GM21381 (cell line): ENCODE measurements at regions not wholly inside any gene's neighbourhood (a gene's known extent, or its start where the extent isn't known, plus 50 kb on each side); places are given as distances from the start of the nearest gene placed in this dataset.

Experiments
- ATAC-seq: cut with Tn5 transposase; IDR thresholded peaks from one replicate; pipeline ENCODE4 v1.9.1; 2021; ENCODE audit warnings: mild to moderate bottlenecking, moderate library complexity; ENCODE audit not compliant: unreplicated experiment

DNA sequence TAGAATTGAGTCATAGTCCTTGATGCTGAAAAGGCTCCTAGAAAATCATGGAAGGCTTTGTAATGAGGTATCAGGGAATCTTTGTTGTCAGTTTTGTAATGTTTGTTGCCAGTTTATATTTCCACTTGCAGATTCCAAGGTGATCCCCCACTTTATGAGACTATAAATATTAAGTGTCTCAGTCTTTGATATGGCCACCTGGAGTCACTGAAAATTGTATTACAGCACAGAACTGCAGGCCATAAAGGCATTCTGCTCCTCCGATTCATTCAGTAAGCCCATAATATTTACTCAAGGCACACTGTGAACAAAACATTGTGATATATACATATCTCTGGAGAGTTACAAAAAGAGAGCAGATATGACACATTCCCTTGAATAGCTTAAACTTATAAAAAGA is 457.8 kb upstream of the ZNF385D start:
- no peak for ATAC-seq

- ATAC-seq: no peak
Observed at GRCh38 chr3:22209578-22209977, 458.6 kb upstream of the ZNF385D start.

GRCh38 chr3:22210693-22211092 is 459.7 kb upstream of the ZNF385D start:
- no peak for ATAC-seq

DNA sequence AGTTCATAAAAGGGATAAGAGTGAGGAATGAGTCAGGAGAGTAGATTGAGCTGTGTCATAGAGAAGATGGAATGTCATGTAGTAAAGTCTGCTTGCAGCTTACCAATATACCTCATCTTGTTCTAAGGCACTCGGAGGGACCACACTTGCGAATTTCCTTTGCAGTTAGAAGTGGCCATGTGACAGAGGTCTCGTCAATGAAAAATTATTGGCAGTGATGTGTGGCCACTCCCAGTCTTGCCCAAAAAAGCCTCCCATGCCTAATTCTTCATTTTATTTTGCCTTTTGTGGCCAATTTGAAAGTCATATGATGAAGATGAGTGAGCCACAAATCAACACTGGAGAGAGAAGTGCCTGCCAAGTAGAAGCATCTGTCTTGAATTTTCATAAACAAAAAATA is 465.6 kb upstream of the ZNF385D start:
- ATAC-seq: no peak

GRCh38 chr3:22225161-22225560 is 474.2 kb upstream of the ZNF385D start:
- ATAC-seq: no peak

- no peak for ATAC-seq
Observed at GRCh38 chr3:22228705-22229104, 477.7 kb upstream of the ZNF385D start.

DNA sequence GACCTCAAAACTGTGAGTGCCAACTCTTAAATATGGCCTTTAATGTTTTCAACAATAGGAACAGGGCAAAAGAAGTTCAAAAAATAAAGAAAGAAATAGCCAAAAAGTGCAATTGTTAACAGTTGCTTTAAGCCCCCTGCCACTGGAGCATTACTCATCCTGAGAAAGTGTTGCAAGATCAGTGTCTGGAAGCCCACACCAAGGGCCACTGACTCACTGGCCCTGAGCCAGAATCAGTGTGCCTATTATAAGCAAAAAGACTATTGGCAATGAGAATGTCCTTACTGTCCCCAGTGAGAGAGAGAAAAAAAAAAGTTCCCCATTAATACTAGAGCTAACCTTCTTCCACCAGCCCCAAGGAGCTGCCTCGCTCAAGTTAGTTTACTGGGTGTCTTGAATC is 480.1 kb upstream of the ZNF385D start:
- no peak for ATAC-seq

- ATAC-seq: no peak
Observed at GRCh38 chr3:22236490-22237270, 485.7 kb upstream of the ZNF385D start.

GRCh38 chr3:22239011-22239410 is 488.0 kb upstream of the ZNF385D start:
- ATAC-seq: no peak

GRCh38 chr3:22241110-22241509 is 490.1 kb upstream of the ZNF385D start:
- no peak for ATAC-seq

- ATAC-seq: no peak
Observed at GRCh38 chr3:22244761-22245521, 493.9 kb upstream of the ZNF385D start.

- no peak for ATAC-seq
Observed at GRCh38 chr3:22245811-22246583, 495.0 kb upstream of the ZNF385D start.

GRCh38 chr3:22249658-22250057 is 498.6 kb upstream of the ZNF385D start:
- ATAC-seq: no peak

- ATAC-seq: no peak
Observed at GRCh38 chr3:22257252-22257651, 506.2 kb upstream of the ZNF385D start.

DNA sequence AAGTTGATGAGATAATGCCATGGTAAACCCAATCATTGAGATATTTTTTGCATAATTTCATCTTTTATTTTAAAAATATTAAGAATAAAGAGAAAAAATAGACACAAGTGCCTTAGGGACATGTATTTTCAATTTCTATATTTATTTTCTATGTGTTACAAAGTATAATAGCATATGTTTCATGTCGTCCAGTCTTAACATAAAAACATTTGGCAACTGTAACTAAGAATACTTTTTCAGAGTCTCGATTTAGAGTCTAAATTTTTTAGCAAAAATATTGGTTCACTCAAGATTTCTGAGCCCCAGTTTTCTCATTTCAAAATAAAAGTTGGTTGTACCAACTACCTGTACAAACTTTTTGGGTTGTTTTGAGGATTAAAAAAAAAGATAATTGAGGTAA is 511.4 kb upstream of the ZNF385D start:
- ATAC-seq: no peak

DNA sequence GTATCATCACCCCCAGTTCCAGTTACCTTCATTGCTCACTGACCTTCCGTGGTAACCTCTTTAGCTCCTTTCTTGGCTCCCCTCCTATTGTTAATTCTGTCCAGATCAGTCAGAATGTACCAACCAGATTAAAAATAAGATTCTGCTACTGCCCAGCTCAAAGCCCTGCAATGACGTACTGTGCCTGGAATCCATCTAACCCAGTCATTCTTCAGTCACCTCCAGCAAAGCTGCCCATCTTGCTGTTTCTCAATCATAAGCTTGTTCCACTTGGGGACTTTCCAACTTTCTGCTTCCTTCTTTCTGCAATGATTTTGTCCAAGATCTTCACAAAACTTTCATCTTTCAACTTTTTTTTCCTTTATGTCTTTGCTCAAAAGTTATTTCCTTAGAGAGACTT is 512.0 kb upstream of the ZNF385D start:
- ATAC-seq: no peak

- ATAC-seq: no peak
Observed at GRCh38 chr3:22265403-22265802, 514.4 kb upstream of the ZNF385D start.

GRCh38 chr3:22269831-22270230 is 518.8 kb upstream of the ZNF385D start:
- no peak for ATAC-seq

DNA sequence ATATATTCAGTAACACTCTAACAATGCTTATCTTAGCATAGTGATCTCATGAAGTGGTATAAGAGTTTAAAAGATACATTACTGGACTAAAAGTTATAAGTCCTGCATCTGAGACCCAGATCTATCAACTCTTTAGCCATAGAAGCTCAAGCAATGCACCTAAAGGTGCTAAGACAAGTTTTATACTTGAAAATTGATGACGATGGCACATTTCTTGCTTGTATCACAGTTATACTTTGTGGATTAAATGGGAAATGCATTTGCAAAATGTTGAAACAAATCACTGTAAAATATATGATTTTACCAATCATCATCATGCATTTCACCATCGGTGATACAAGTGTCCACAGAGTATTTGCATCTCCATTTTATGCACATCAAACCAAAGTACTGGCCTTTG is 525.3 kb upstream of the ZNF385D start:
- no peak for ATAC-seq

DNA sequence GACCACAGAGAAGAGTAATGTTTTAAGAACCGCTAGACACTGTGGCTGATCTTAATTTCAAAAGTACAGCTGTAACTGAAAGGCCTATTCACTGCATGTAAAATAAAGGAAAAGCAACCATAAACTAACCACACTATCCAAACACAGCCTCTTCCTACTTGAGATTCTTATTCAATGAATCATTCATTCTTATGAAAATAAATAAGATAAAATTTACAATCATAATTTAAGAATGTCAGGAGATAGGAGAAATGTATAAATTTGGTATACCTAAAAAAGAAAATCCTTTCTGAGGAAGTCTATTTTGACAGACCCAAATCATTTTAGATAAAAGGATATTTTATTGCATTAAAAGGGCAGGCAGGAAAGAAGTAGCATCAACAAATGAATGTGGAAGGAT is 533.5 kb upstream of the ZNF385D start:
- ATAC-seq: no peak

GRCh38 chr3:22288756-22289155 is 537.7 kb upstream of the ZNF385D start:
- ATAC-seq: no peak

GRCh38 chr3:22292681-22293080 is 541.7 kb upstream of the ZNF385D start:
- ATAC-seq: no peak
